ENCODE measurements at regions not wholly inside any gene's neighbourhood (a gene's known extent, or its start where the extent isn't known, plus 50 kb on each side); places are given as distances from the start of the nearest gene placed in this dataset.
"Not testable (repeated sequence)": the region's sequence is repeated elsewhere in the genome, so short reads cannot be mapped to it uniquely, and the experiment has no call there.

DNA sequence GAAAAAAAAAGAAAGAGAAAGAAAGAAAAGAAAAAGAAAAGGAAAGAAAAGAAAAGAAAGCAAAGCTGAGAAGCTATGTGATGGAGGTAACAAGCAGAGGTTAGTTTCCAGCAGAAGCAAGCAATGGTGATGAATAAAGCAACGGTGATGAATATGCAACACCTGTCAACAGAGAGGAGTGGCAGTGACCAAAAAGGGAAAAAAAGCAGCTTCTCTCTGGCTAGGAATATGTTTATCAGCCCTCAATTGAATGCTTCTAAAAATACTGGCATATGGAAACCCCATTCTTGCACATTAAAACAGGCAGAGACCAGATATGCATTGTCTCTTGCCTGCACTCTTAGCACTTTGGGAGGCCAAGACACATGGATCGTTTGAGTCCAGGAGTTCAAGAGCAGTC is 100.9 kb downstream of the GJA1 start:
- no peak for DNase-seq (ENCODE audit: low read depth, low spot score)
- in situ Hi-C loops (cut with HindIII; ENCODE audit: low pct_unique_long_range_greater_than_20kb, low sequenced_read_pairs): no loop called here

DNA sequence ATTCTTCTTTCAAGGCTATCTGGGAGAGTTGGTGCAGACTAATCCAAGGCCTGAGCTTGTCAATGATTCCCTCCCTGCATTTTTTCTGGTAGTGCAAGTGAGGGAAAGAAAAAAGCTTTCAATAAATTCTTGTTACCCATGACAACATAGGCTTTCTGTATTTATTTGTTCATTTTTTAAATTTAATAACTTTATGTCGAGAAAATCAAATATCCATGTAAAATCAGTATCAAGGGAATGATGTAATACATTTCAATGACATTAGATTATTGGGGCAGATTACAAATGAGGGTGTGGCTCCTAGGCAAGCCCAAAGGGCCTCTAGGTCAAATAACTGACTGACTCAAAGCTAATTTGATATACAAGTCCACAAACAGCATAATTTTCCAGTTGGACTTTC is 104.0 kb downstream of the GJA1 start:
- in situ Hi-C loops (cut with HindIII; ENCODE audit: low pct_unique_long_range_greater_than_20kb, low sequenced_read_pairs): no loop called here
- no peak for DNase-seq (ENCODE audit: low read depth, low spot score)

DNA sequence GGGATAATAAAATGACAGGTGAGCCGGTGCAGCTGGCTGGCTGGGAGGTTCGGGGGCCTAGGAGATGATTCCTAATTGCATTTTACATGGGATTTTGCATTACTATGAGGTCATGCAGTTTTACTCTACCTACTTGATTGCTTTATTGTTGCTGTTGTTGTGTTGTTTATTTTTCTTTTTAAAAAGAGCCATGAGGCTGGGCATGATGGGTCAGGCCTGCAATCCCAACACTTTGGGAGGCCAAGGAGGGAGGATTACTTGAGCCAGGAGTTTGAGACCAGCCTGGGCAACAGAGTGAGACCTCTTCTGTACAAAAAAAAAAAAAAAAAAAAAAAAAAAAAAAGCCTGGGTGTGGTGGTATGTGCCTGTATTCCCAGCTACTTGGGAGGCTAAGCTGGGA is 104.8 kb downstream of the GJA1 start:
- DNase-seq (ENCODE audit: low read depth, low spot score): no peak
- in situ Hi-C loops (cut with HindIII; ENCODE audit: low pct_unique_long_range_greater_than_20kb, low sequenced_read_pairs): no loop called here

DNA sequence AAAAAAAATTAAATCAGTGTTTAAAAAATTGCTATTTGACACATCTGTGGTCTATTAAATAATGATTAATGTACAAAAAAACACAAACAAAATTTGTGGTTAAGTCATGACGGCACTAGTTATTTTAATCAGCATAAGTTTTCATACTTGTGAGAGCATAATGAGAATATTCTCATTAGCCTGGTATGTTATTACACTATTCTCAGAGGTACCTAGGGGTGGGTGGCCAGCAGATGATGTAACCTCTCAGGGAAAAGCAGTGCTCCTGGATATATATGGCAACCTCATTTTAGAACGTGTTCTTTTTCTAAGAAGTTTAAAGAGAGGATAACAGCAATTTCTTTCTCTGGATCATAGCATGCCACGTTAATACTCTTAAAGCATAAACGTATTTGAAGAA is 109.2 kb downstream of the GJA1 start:
- in situ Hi-C loops (cut with HindIII; ENCODE audit: low pct_unique_long_range_greater_than_20kb, low sequenced_read_pairs): no loop called here
- no peak for DNase-seq (ENCODE audit: low read depth, low spot score)

DNA sequence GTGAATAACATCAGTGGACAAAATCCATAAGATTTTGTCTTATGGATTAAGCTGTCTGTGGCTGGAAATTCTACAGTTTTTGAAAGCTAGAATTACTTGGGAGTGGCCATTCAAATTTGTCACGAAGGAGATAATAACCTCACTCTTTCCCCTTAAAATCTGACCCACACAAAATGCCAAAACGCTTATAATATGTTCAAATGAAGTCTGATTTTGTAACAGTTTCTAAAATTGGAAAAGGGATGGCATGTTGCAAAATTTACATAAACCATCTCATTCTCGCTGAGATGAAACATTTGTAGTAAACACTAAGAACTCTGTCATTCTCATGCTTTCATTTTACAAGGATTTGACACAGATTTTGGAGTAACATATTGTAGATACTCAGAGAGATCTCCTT is 112.7 kb downstream of the GJA1 start:
- in situ Hi-C loops (cut with HindIII; ENCODE audit: low pct_unique_long_range_greater_than_20kb, low sequenced_read_pairs): no loop called here
- no peak for DNase-seq (ENCODE audit: low read depth, low spot score)

DNA sequence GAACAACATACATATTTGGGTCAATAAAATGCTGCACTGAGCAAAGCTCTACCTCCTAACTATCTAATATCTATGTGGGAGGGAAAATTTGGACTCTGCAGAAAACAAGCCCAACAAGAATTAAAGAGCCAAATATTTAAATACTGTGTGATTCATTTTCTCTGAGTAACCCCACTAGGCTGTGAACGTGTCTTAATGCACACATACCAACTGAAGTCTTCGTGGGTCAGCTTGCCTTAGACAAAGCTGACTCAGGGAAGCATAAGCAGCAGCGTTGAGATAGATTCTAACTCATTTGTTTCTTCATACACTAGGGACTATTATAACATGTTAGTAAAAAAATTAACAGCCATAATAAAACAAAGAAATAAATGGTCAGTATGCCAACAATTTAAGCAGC is 114.3 kb downstream of the GJA1 start:
- in situ Hi-C loops (cut with HindIII; ENCODE audit: low pct_unique_long_range_greater_than_20kb, low sequenced_read_pairs): no loop called here
- no peak for DNase-seq (ENCODE audit: low read depth, low spot score)

DNA sequence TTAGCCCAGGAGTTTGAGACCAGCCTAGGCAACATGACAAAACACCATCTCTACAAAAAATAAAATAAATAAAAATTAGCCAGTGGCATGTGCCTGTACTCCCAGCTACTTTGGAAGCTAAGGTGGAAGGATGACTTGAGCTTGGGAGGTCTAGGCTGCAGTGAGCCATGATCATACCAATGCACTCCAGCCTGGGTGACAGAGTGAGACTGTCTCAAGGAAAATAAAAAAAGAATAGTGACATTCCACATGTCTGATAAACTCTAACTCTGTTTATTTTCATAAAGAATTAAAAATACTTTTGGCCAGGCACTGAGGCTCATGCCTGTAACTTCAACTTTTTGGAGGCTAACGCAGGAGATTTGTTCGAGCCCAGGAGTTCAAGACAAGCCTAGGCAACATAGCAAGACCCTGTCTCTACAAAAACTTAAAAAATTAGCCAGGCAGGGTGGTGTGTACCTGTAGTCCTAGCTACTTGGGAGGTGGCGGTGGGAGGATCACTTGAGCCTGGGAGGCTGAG is 115.1 kb downstream of the GJA1 start:
- in situ Hi-C loops (cut with HindIII; ENCODE audit: low pct_unique_long_range_greater_than_20kb, low sequenced_read_pairs): no loop called here

DNA sequence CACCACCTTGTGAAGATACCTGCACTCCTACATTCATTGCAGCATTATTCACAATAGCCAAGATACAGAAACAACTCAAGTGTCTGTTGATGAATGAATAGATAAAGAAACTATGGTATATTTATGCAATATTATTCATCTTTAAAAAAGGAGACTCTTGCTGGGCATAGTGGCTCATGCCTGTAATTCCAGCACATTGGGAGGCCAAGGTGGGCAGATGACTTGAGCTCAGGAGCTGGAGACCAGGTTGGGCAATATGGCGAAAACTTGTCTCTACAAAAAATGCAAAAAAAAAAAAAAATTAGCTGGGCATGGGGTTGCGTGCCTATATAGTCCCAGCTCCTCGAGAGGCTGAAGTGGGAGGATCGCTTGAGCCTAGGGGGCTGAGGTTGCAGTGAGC is 119.8 kb downstream of the GJA1 start:
- DNase-seq (ENCODE audit: low read depth, low spot score): no peak
- in situ Hi-C loops (cut with HindIII; ENCODE audit: low pct_unique_long_range_greater_than_20kb, low sequenced_read_pairs): no loop called here

More for the DNA sequence above, 115.1 kb downstream of the GJA1 start:
- DNase-seq (ENCODE audit: low read depth, low spot score): no peak

DNA sequence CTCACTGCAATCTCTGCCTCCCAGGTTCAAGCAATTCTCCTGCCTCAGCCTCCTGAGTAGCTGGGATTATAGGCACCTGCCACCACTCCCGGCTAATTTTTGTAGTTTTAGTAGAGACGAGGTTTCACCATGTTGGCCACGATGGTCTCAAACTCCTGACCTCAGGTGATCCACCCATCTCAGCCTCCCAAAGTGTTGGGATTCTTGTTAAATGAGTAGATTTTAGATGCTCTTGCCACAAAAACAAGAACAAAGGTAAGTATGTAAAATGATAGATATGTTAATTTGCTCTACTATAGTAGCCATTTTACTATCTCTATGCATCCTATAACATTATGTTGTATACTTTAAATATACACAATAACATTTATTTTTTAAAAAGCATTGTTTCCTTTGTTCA is 120.7 kb downstream of the GJA1 start:
- in situ Hi-C loops (cut with HindIII; ENCODE audit: low pct_unique_long_range_greater_than_20kb, low sequenced_read_pairs); DNase-seq (ENCODE audit: low read depth, low spot score): not testable (repeated sequence)

DNA sequence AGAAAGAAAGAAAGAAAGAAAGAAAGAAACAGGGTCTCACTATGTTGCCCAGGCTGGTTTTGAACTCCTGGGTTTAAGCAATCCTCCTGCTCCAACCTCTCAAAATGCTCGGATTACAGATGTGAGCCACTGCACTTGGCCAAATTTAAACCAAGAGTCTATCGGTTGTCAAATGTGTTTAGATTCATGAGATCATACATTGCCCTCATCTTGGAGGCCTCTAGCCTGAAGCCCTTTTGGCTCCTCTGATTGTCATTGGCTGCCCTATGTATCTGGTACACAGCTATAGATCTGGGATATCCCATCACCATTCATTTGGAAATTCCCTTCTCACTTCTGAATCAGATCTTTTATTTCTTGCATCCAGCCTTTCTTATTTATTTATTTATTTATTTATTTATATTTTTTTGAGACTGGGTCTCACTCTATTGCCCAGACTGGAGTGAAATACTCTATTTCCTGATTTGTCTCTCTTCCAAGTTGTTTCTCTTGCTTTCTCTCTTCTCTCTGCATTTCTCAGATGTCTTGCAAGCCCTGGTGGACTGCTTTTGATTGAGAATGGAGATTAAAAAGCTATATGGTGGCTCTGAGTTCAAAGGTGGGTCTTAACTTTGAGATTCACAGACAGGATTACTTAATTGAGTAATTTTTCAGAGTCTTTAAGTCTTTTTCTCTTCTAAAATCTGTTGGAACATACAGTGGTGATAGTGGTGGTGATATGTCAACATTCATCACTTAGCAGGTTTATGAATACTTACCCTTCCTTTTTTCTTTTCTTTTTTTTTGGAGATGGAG is 121.9 kb downstream of the GJA1 start:
- DNase-seq (ENCODE audit: low read depth, low spot score): no peak

DNA sequence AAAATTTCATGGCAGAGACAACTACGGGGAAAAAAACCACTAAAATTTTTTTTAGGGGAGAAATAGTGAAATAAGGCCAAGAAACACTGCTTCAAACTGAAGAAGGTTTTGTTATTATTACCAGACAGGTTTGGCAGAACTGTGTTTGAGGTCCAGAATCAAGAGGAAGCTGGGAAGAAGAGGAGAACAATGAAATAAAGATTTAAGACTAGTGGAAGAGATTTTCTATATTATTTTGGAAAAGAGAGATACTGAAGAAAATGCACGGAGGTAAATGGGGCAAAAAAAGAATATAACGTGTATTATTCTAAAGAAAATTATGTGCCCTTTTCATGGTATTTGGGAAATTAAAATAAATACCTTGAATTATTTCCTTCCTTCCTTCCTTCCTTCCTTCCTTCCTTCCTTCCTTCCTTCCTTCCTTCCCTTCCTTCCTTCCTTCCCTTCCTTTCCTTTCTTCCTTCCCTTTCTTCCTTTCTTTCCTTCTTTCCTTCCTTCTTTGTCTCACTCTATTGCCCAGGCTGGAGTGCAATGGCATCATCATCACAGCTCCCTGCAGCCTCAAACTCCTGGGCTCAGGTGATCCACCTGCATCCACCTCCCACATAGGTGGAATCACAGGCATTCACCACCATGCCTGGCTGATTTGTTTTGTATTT is 124.3 kb downstream of the GJA1 start:
- DNase-seq (ENCODE audit: low read depth, low spot score): no peak
- in situ Hi-C loops (cut with HindIII; ENCODE audit: low pct_unique_long_range_greater_than_20kb, low sequenced_read_pairs): no loop called here

More for the DNA sequence above, 121.9 kb downstream of the GJA1 start:
- in situ Hi-C loops (cut with HindIII; ENCODE audit: low pct_unique_long_range_greater_than_20kb, low sequenced_read_pairs): no loop called here

DNA sequence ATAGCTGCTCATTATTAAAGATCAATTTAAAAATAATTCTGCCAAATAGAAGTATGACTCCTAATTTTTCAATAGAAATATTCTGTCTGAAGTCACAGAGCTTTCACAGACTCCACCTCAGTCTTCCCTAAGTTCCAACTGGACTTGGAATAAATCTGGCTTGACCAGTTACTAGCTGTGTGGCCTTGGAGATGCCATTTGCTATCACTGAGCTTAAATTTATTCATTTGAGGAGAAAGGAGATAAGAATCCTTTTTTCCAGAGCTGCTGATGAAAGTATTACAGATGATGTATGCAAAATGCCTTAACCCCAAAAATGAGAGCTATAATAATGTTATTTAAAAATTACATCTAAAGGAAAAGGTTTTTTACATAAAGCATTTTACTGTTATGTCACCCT is 125.0 kb downstream of the GJA1 start:
- in situ Hi-C loops (cut with HindIII; ENCODE audit: low pct_unique_long_range_greater_than_20kb, low sequenced_read_pairs): no loop called here
- no peak for DNase-seq (ENCODE audit: low read depth, low spot score)

DNA sequence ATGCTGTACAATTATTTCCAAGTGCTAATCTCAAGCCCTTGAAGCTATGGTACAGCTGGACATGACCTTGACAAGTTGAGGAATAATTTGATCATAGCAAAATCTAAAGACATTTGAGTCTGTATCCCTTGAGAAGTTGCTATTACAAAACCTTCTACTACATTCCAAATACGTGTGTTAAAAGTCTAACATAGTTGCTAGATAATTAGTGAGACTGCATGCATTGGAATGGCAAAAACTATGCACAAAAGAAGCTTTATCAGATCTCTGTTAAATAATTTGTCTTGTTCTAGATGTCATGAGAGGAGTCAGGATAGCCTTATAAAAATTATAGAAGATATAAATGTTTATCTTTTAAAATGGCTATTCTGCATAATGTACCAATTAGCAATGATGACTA is 127.8 kb downstream of the GJA1 start:
- DNase-seq (ENCODE audit: low read depth, low spot score): no peak
- in situ Hi-C loops (cut with HindIII; ENCODE audit: low pct_unique_long_range_greater_than_20kb, low sequenced_read_pairs): no loop called here

DNA sequence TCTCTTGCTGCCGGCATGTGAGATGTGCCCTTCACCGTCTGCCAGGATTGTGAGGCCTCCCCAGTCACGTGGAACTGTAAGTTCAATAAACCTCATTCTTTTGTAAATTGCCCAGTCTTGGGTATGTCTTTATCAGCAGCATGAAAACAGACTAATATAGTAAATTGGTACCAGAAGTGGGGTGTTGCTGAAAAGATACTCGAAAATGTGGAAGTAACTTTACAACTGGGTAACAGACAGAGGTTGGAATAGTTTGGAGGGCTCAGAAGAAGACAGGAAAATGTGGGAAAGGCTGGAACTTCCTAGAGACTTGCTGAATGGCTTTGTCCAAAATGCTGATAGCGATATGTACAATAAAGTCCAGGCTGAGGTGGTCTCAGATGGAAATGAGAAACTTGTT is 129.1 kb downstream of the GJA1 start:
- DNase-seq (ENCODE audit: low read depth, low spot score); in situ Hi-C loops (cut with HindIII; ENCODE audit: low pct_unique_long_range_greater_than_20kb, low sequenced_read_pairs): not testable (repeated sequence)

DNA sequence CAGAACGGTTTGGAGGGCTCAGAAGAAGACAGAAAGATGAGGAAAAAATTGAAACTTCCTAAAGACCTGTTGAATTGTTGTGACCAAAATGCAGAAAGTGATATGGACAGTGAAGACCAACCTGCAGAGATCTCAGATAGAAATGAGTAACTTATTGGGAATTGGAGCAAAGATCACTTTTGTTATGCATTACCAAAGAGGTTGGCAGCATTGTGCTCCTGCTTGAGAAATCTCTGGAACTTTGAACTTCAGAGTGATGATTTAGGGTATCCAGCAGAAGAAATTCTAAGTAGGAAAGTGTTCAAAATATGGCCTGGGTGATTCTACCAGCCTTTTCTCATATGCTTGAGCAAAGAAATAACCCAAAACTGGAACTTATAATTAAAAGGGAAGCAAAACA is 136.0 kb downstream of the GJA1 start:
- in situ Hi-C loops (cut with HindIII; ENCODE audit: low pct_unique_long_range_greater_than_20kb, low sequenced_read_pairs): no loop called here
- no peak for DNase-seq (ENCODE audit: low read depth, low spot score)

DNA sequence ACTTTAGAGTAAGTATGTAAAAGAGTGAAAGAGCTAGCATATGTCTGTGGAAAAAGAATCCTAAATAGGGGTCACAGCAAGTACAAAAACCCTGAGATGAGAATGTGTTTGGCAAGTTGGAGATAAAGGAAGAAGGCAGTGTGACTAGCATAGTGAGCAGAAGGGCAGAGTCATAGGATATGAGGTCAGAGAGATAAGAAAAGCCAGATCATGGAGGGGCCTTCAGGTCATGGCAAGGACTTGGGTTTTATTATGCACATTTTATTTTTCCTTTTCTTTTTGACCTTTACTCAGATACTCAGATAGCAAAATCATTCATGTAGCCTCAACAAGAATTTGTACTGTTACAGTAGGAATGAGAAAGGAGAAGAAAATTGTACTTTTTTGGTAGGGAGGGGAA is 138.0 kb downstream of the GJA1 start:
- DNase-seq (ENCODE audit: low read depth, low spot score): no peak
- in situ Hi-C loops (cut with HindIII; ENCODE audit: low pct_unique_long_range_greater_than_20kb, low sequenced_read_pairs): no loop called here

DNA sequence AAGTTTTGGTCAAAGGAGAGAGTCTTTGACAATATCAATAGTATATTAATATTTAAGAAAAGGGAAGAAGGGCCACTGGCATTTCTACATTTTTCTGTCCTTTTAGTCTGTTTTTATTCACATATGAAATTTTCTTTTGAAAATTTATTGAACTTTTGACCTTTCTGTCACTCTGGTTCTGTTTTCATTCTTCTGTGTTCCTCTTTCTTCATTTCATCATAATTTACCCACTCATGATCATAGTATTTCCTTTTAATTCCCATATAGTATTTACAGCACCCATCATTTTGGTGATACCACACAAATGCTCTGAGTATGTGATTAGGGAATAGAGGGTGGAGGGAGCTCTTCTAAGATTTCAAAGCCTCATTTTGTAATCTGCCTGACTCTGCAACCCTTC is 142.8 kb downstream of the GJA1 start:
- in situ Hi-C loops (cut with HindIII; ENCODE audit: low pct_unique_long_range_greater_than_20kb, low sequenced_read_pairs): no loop called here
- no peak for DNase-seq (ENCODE audit: low read depth, low spot score)

DNA sequence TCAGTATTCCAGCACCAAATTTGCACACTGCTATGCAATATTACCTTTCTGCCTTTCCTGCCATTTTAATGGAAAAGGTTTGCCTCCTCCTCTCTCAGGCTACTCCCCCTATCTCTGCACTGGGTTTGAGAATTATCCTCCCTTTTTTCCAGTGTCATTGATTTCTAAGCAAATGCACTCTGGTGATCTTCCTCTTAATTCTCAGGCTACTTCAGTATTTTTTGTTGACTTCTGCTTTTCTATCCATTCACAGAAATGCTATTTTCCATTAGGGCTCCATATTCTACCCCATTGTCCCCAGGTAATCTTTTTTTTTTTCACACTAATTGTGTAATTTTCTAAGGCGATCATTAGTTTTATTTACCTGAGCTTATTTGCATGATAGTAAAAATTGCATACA is 144.0 kb downstream of the GJA1 start:
- in situ Hi-C loops (cut with HindIII; ENCODE audit: low pct_unique_long_range_greater_than_20kb, low sequenced_read_pairs): no loop called here
- no peak for DNase-seq (ENCODE audit: low read depth, low spot score)

DNA sequence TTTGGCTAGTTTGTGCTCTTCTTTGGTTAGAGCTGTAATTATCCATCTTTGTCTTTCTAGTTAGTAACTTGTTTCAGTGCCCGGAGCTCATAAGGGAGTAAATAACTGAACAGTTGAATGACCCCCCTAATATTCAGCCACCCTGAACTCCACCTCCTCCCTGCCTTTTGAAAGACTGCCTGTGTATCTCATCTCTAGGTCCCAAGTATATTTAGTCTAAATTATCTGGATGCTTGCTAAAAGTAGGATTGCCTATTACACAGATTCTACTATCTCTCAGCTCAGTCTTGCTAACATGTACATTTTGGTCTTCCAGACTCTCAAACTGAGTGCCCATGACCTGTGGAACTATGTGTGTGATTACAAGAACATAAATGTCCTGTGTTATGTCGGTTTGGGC is 145.9 kb downstream of the GJA1 start:
- DNase-seq (ENCODE audit: low read depth, low spot score): no peak
- in situ Hi-C loops (cut with HindIII; ENCODE audit: low pct_unique_long_range_greater_than_20kb, low sequenced_read_pairs): no loop called here
